HCT116 (cell line): ENCODE measurements at regions not wholly inside any gene's neighbourhood (a gene's known extent, or its start where the extent isn't known, plus 50 kb on each side); places are given as distances from the start of the nearest gene placed in this dataset.
A peak's percentile ranks its signal among the peaks of the same experiment; 100 is the strongest.

Source experiments
- ATAC-seq: fragments of 200-7000 bp; cut with Tn5 transposase; 2 replicates; pipeline ENCODE4 v1.9.1; 2020; ENCODE audit warnings: mild to moderate bottlenecking, moderate library complexity
- BruUV-seq: library from RNA; stranded (reverse); fragments of 400-500 nt; replicated peaks from 2 replicates; lab custom pipeline; 2021; lab: Mats Ljungman, UMichigan
- CTCF ChIA-PET: fragments of 300-600 bp; sonication (Branson Sonifier 250); formaldehyde crosslinking; loops from one replicate; lab custom pipeline; 2021; ENCODE audit warnings: antibody characterized with exemption; lab: Charles Lee
- POLR2A ChIA-PET: fragments of 300-600, 350-600 bp; sonication (Branson Sonifier 250); formaldehyde crosslinking; loops from one replicate; lab custom pipeline; 2021; ENCODE audit warnings: antibody characterized with exemption; lab: Charles Lee
- RAD21 ChIA-PET, 2 experiments: fragments of 300-600 bp; sonication (Branson Sonifier 250); formaldehyde crosslinking; loops; one replicate each; lab custom pipeline; 2023; ENCODE audit warnings: low total read pairs in 2 of 2; ENCODE audit not compliant: uncharacterized antibody in 2 of 2, unreplicated experiment in 2 of 2, low non-redundant PET in 1 of 2; lab: Charles Lee
- DNase-seq: peaks from one replicate; pipeline ENCODE4 v3.0.0-alpha.2; 2010; ENCODE audit warnings: low read depth, low spot score
- H2AFZ ChIP-seq: fragments of 200-600 bp; shearing (Covaris generic), sonication (generic); 2 replicates; pipeline ENCODE4 v1.6.1; 2017; ENCODE audit warnings: low read depth, mixed run types, mixed read lengths, antibody characterized with exemption, low read length; ENCODE audit not compliant: poor library complexity, severe bottlenecking
- H3K27ac ChIP-seq: 2 replicates; pipeline ENCODE4 v1.5.1; 2012; ENCODE audit warnings: low read depth, low read length
- H3K27me3 ChIP-seq: fragments of 200-600 bp; sonication (generic); 2 replicates; pipeline ENCODE4 v1.6.1; 2016; ENCODE audit warnings: mixed run types, low read length, mixed read lengths; ENCODE audit not compliant: insufficient read depth
- H3K36me3 ChIP-seq, 2 experiments: fragments of 200-500 bp in 1 of 2; fragments of 200-600 bp in 1 of 2; sonication (Bioruptor generic) in 1 of 2; sonication (generic) in 1 of 2; 2 replicates each; pipeline versions ENCODE4 v1.5.1 to v1.6.1; 2014 to 2016; ENCODE audit warnings: low read length in 2 of 2, inconsistent platforms in 1 of 2, mixed read lengths in 1 of 2, mixed run types in 1 of 2; ENCODE audit not compliant: insufficient read depth in 2 of 2, control insufficient read depth in 1 of 2
- H3K4me1 ChIP-seq, 2 experiments: fragments of 200-600 bp in 1 of 2; sonication (generic) in 1 of 2; 2 replicates each; pipeline versions ENCODE4 v1.5.1 to v1.6.1; 2012 to 2017; ENCODE audit warnings: low read length in 2 of 2, inconsistent platforms in 1 of 2, mild to moderate bottlenecking in 1 of 2, mixed read lengths in 1 of 2, mixed run types in 1 of 2, moderate library complexity in 1 of 2; ENCODE audit not compliant: insufficient read depth in 2 of 2, control insufficient read depth in 1 of 2
- H3K4me2 ChIP-seq: fragments of 200-600 bp; sonication (generic); 2 replicates; pipeline ENCODE4 v1.6.1; 2017; ENCODE audit warnings: mixed run types, low read length, mixed read lengths
- H3K4me3 ChIP-seq, 2 experiments: fragments of 200-600 bp in 1 of 2; sonication (generic) in 1 of 2; replicated peaks in 1 of 2; 2 replicates each; pipeline ENCODE4 v1.5.1; 2011 to 2016; ENCODE audit warnings: low read length in 2 of 2, control low read depth in 1 of 2, low read depth in 1 of 2, mild to moderate bottlenecking in 1 of 2, mixed read lengths in 1 of 2, mixed run types in 1 of 2
- H3K79me2 ChIP-seq: fragments of 200-600 bp; sonication (generic); 2 replicates; pipeline ENCODE4 v1.6.1; 2017; ENCODE audit warnings: mild to moderate bottlenecking, mixed run types, low read length, moderate library complexity, mixed read lengths; ENCODE audit not compliant: insufficient read depth
- H3K9ac ChIP-seq: fragments of 200-600 bp; sonication (generic); 2 replicates; pipeline ENCODE4 v1.6.1; 2016; ENCODE audit warnings: low read length, mixed read lengths
- H3K9me2 ChIP-seq: fragments of 200-600 bp; sonication (generic), shearing (Covaris generic); 2 replicates; pipeline ENCODE4 v1.6.1; 2017; ENCODE audit warnings: mixed run types, mild to moderate bottlenecking, moderate library complexity; ENCODE audit not compliant: insufficient read depth
- H3K9me3 ChIP-seq, 2 experiments: fragments of 200-500 bp in 1 of 2; fragments of 200-600 bp in 1 of 2; sonication (Bioruptor generic) in 1 of 2; sonication (generic) in 1 of 2; 2 replicates each; pipeline ENCODE4 v1.6.1; 2014 to 2017; ENCODE audit warnings: low read length in 2 of 2, mixed read lengths in 2 of 2, inconsistent platforms in 1 of 2, low read depth in 1 of 2, mild to moderate bottlenecking in 1 of 2, mixed run types in 1 of 2, moderate library complexity in 1 of 2; ENCODE audit not compliant: control insufficient read depth in 1 of 2, insufficient read depth in 1 of 2
- H4K20me1 ChIP-seq: fragments of 200-600 bp; sonication (generic), shearing (Covaris generic); 2 replicates; pipeline ENCODE4 v1.6.1; 2017; ENCODE audit warnings: mixed run types, mild to moderate bottlenecking, moderate library complexity; ENCODE audit not compliant: insufficient read depth
- CBX3 ChIP-seq: IDR thresholded peaks from 2 replicates; pipeline ENCODE4 v1.6.1; 2012; ENCODE audit warnings: low read depth
- CEBPB ChIP-seq: IDR thresholded peaks from 2 replicates; pipeline ENCODE4 v1.6.1; 2012; ENCODE audit warnings: low read depth
- EGR1 ChIP-seq: IDR thresholded peaks from 2 replicates; pipeline ENCODE4 v1.6.1; 2012; ENCODE audit warnings: low read depth
- ELF1 ChIP-seq: IDR thresholded peaks from 2 replicates; pipeline ENCODE4 v1.6.1; 2012; ENCODE audit warnings: low read depth, borderline replicate concordance
- EZH2 ChIP-seq: fragments of 200-600 bp; sonication (generic); IDR thresholded peaks from 2 replicates; pipeline ENCODE4 v1.6.1; 2017; ENCODE audit warnings: antibody characterized with exemption, mixed run types
- EZH2phosphoT487 ChIP-seq: fragments of 200-600 bp; IDR thresholded peaks from 2 replicates; pipeline ENCODE4 v1.6.1; 2018; ENCODE audit warnings: antibody characterized with exemption, borderline replicate concordance
- JUND ChIP-seq: IDR thresholded peaks from 2 replicates; pipeline ENCODE4 v1.6.1; 2012
- POLR2AphosphoS5 ChIP-seq: IDR thresholded peaks from 2 replicates; pipeline ENCODE4 v1.6.1; 2011; ENCODE audit warnings: mild to moderate bottlenecking, low read depth, low read length, moderate library complexity
- RAD21 ChIP-seq: IDR thresholded peaks from 2 replicates; pipeline ENCODE4 v1.6.1; 2012; ENCODE audit warnings: low read depth, mild to moderate bottlenecking
- SIN3A ChIP-seq: IDR thresholded peaks from 2 replicates; pipeline ENCODE4 v1.6.1; 2012; ENCODE audit warnings: low read depth
- SP1 ChIP-seq: IDR thresholded peaks from 2 replicates; pipeline ENCODE4 v1.6.1; 2012; ENCODE audit warnings: low read depth
- SRF ChIP-seq: IDR thresholded peaks from 2 replicates; pipeline ENCODE4 v1.6.1; 2012; ENCODE audit warnings: low read depth
- TCF7L2 ChIP-seq: IDR thresholded peaks from 2 replicates; pipeline ENCODE4 v1.7.0; 2011; ENCODE audit warnings: borderline replicate concordance, inconsistent platforms; ENCODE audit not compliant: insufficient read depth, insufficient read length; ENCODE audit errors: extremely low read depth
- ZFX ChIP-seq: fragments of 450-650 bp; IDR thresholded peaks from 2 replicates; pipeline ENCODE4 v1.6.1; 2017
- intact Hi-C: fragments of 100-400 bp; cut with micrococcal nuclease; formaldehyde crosslinking; loops from 2 replicates; pipeline ENCODE4 v1.10.0; 2022
- TF ChIP-seq, protein P1 (sequence below): IDR thresholded peaks from 2 replicates; pipeline ENCODE4 v1.6.1; 2012

DNA sequence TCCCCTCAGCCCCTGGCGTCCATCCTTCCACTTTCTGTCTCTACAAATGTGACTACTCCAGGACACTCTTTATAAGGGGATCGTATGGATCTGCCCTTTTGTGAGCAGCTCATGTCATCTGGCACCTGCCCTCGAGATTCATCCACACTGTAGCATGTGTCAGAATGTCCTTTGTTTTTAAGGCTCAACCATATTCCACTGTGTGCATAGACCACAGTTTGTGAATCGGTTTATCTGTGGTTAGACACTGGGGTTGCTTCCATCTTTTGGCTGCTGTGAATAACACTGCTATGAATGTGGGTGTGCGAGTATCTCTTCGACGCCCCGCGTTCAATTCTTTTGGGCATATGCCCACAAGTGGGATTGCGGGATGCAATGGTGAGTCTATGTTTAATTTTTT, 167.9 kb downstream of the NUP210 start:
- POLR2A ChIA-PET = no interaction called here
- no peaks in the 10 kb centered on the region for H3K27me3 ChIP-seq
- DNase-seq (no peak), ATAC-seq (no peak)
- RAD21 ChIA-PET = no interaction called here
- no peaks in the 10 kb centered on the region for H3K9me3 ChIP-seq
- no peak for TF ChIP-seq SIN3A
- 0 out of 2 replicates have a peak, but pooled peaks have one; percentile 7 for TF ChIP-seq ZFX
- no peaks in the 10 kb centered on the region for H3K9me2 ChIP-seq
- no peak overlapping the region for H2AFZ ChIP-seq
- no peaks in the 10 kb centered on the region for H3K36me3 ChIP-seq
- no peaks in the 10 kb centered on the region for H3K4me1 ChIP-seq
- BruUV-seq = no TSS peak
- H3K4me2 ChIP-seq = no peak overlapping the region
- H4K20me1 ChIP-seq = no peaks in the 10 kb centered on the region
- no peak overlapping the region for H3K4me3 ChIP-seq
- H3K9ac ChIP-seq = no peak overlapping the region
- H3K79me2 ChIP-seq = no peaks in the 10 kb centered on the region
- CTCF ChIA-PET = no interaction called here
- intact Hi-C loops = no loop called here
- H3K27ac ChIP-seq = no peak overlapping the region

DNA sequence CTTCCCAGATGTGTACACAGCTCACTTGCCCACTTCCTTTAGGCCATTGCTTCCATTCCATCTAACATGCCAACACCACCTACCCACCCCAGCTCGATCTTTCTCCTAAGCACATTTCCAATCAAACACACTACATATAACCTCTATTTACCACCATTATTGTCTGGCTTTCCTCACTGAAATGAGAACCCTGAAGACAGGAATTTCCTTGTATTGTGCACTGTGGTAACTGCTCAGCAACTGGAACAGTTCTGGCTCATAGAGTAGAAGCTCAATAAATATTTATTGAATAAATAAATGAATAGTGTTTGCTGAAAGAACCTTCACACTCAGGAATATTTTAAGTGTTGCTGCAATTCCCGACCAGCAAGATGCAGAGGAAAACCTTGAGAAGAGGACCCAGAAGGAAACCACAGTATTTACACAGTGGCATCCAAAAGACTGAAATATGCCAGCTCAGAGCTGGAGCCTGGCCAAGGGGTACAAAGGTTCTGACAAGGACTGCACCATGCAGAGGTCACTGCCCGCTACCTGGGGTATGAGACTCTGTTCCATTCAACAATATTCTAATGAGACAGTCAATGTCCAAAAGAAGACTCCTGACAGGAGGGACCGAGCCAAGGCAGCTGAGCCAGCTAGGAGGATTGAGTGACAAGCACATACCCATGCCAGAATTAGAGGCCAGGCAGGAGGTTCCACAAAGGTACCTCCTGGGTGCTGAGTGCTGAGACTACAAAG, 168.8 kb downstream of the NUP210 start:
- Histone ChIP-seq H4K20me1 (no peaks in the 10 kb centered on the region), H3K36me3 (no peaks in the 10 kb centered on the region), H3K27me3 (no peaks in the 10 kb centered on the region), H3K4me2 (no peak overlapping the region), H3K79me2 (no peaks in the 10 kb centered on the region), H3K4me1 (no peaks in the 10 kb centered on the region), H3K4me3 (no peak overlapping the region), H3K9me3 (no peaks in the 10 kb centered on the region), H3K9me2 (no peaks in the 10 kb centered on the region), H2AFZ (no peak overlapping the region), H3K27ac (no peak overlapping the region), H3K9ac (no peak overlapping the region)
- intact Hi-C loops = no loop called here
- DNase-seq = no peak
- ChIA-PET POLR2A (no interaction called here), CTCF (no interaction called here), RAD21 (no interaction called here)
- TF ChIP-seq CBX3 (no peak), RAD21 (no peak), JUND (no peak), POLR2AphosphoS5 (no peak), CEBPB (no peak), SRF (no peak), TCF7L2 (no peak), ELF1 (no peak), SP1 (no peak), EZH2 (no peak), EZH2phosphoT487 (no peak), SIN3A (no peak), EGR1 (no peak)
- TF ChIP-seq, protein P1, sequence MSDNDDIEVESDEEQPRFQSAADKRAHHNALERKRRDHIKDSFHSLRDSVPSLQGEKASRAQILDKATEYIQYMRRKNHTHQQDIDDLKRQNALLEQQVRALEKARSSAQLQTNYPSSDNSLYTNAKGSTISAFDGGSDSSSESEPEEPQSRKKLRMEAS = no peak
- BruUV-seq = no TSS peak
- no peak for ATAC-seq
